Stomach (tissue), 4 donors: ENCODE measurements at regions not wholly inside any gene's neighbourhood (a gene's known extent, or its start where the extent isn't known, plus 50 kb on each side); places are given as distances from the start of the nearest gene placed in this dataset.

Experiments used
- POLR2A ChIP-seq, 4 donors: fragments of 450-650 bp; IDR thresholded peaks; one replicate each; pipeline ENCODE4 v1.6.1; 2016; ENCODE audit warnings: antibody characterized with exemption in 4 of 4, control low read depth in 2 of 4, mild to moderate bottlenecking in 1 of 4, moderate library complexity in 1 of 4
- POLR2AphosphoS5 ChIP-seq, 3 donors: sonication (generic); formaldehyde crosslinking; IDR thresholded peaks; one replicate each; pipeline ENCODE4 v1.6.1; 2016; ENCODE audit warnings: antibody characterized with exemption in 3 of 3
- TF ChIP-seq, protein P1 (sequence below), 7 experiments: fragments of 450-650 bp in 4 of 7; fragments of 200-600 bp in 3 of 7; sonication (generic) in 3 of 7; IDR thresholded peaks; one replicate each; pipeline ENCODE4 v1.5.1; 2016 to 2019; ENCODE audit warnings: antibody characterized with exemption in 7 of 7, control low read depth in 2 of 7, mild to moderate bottlenecking in 1 of 7

- TF ChIP-seq POLR2A (IDR thresholded peaks at IDR 0.05), result no peak
- TF ChIP-seq, protein P1, sequence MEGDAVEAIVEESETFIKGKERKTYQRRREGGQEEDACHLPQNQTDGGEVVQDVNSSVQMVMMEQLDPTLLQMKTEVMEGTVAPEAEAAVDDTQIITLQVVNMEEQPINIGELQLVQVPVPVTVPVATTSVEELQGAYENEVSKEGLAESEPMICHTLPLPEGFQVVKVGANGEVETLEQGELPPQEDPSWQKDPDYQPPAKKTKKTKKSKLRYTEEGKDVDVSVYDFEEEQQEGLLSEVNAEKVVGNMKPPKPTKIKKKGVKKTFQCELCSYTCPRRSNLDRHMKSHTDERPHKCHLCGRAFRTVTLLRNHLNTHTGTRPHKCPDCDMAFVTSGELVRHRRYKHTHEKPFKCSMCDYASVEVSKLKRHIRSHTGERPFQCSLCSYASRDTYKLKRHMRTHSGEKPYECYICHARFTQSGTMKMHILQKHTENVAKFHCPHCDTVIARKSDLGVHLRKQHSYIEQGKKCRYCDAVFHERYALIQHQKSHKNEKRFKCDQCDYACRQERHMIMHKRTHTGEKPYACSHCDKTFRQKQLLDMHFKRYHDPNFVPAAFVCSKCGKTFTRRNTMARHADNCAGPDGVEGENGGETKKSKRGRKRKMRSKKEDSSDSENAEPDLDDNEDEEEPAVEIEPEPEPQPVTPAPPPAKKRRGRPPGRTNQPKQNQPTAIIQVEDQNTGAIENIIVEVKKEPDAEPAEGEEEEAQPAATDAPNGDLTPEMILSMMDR (IDR thresholded peaks at IDR 0.05), result no peak
- no peak for TF ChIP-seq POLR2AphosphoS5 (IDR thresholded peaks at IDR 0.05)
Observed at GRCh38 chr19:57025491-57025890, 94.3 kb upstream of the USP29 start.
